IPS-18a (cell line): ENCODE measurements at regions not wholly inside any gene's neighbourhood (a gene's known extent, or its start where the extent isn't known, plus 50 kb on each side); places are given as distances from the start of the nearest gene placed in this dataset.

Source experiments
- H3K27ac ChIP-seq: one replicate; pipeline ENCODE4 v1.5.1; 2013; ENCODE audit warnings: low read length
- H3K27me3 ChIP-seq: one replicate; pipeline ENCODE4 v1.6.1; 2013; ENCODE audit warnings: mild to moderate bottlenecking, low read length; ENCODE audit not compliant: control insufficient read depth, insufficient read depth
- H3K36me3 ChIP-seq: one replicate; pipeline ENCODE4 v1.6.1; 2013; ENCODE audit warnings: low read depth, low read length; ENCODE audit not compliant: control insufficient read depth
- H3K4me1 ChIP-seq: one replicate; pipeline ENCODE4 v1.6.1; 2013; ENCODE audit warnings: low read depth, low read length; ENCODE audit not compliant: control insufficient read depth
- H3K4me3 ChIP-seq: one replicate; pipeline ENCODE4 v1.5.1; 2013; ENCODE audit warnings: low read length
- H3K9ac ChIP-seq: one replicate; pipeline ENCODE4 v1.6.1; 2013; ENCODE audit warnings: mild to moderate bottlenecking, low read length, moderate library complexity
- H3K9me3 ChIP-seq: one replicate; pipeline ENCODE4 v1.6.1; 2013; ENCODE audit warnings: low read depth, low read length; ENCODE audit not compliant: control insufficient read depth

- Histone ChIP-seq H3K27me3 (no peaks in the 10 kb centered on the region), H3K4me1 (no peaks in the 10 kb centered on the region), H3K36me3 (no peaks in the 10 kb centered on the region), H3K9ac (no peak overlapping the region), H3K27ac (no peak overlapping the region), H3K4me3 (no peak overlapping the region), H3K9me3 (peaks cover 9% of the 10 kb centered on the region)
Observed at GRCh38 chrX:148268673-148269072, 231.7 kb upstream of the AFF2 start.

GRCh38 chrX:148269513-148269912 is 230.9 kb upstream of the AFF2 start:
- Histone ChIP-seq H3K27me3 (no peaks in the 10 kb centered on the region), H3K9ac (no peak overlapping the region), H3K4me3 (no peak overlapping the region), H3K27ac (no peak overlapping the region), H3K36me3 (no peaks in the 10 kb centered on the region), H3K9me3 (peaks cover 16% of the 10 kb centered on the region), H3K4me1 (no peaks in the 10 kb centered on the region)

GRCh38 chrX:148270499-148270898 is 229.9 kb upstream of the AFF2 start:
- H3K27ac ChIP-seq = no peak overlapping the region
- H3K4me3 ChIP-seq = no peak overlapping the region
- H3K9me3 ChIP-seq = peaks cover 20% of the 10 kb centered on the region
- H3K27me3 ChIP-seq = no peaks in the 10 kb centered on the region
- no peaks in the 10 kb centered on the region for H3K4me1 ChIP-seq
- H3K9ac ChIP-seq = no peak overlapping the region
- no peaks in the 10 kb centered on the region for H3K36me3 ChIP-seq

- Histone ChIP-seq H3K4me1 (no peaks in the 10 kb centered on the region), H3K9ac (no peak overlapping the region), H3K9me3 (peaks cover 20% of the 10 kb centered on the region), H3K27me3 (no peaks in the 10 kb centered on the region), H3K36me3 (no peaks in the 10 kb centered on the region), H3K27ac (no peak overlapping the region), H3K4me3 (no peak overlapping the region)
Observed at GRCh38 chrX:148271263-148271662, 229.2 kb upstream of the AFF2 start.

DNA sequence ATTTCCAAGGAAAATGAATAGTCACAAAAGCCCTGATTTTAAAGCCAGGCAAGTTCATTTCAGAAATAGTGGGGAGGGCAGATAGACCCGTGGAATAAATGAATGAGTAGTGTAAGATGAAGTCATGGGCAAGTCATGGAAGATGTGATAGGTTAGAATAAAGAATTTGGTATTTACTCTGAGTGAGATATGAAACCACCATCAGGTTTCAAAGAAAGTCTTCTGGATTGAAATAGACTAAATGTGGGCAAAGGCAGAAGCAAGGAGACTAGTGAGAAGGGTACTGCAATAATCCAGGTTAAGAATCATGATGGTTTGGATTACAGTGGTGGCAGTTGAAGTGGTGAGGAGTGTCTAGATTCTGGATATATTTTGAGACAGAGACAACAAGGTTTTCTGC is 218.5 kb upstream of the AFF2 start:
- H3K9me3 ChIP-seq = peaks cover 12% of the 10 kb centered on the region
- peaks cover 9% of the 10 kb centered on the region for H3K4me1 ChIP-seq
- no peaks in the 10 kb centered on the region for H3K36me3 ChIP-seq
- no peak overlapping the region for H3K9ac ChIP-seq
- H3K27ac ChIP-seq = no peak overlapping the region
- no peaks in the 10 kb centered on the region for H3K27me3 ChIP-seq
- no peak overlapping the region for H3K4me3 ChIP-seq

- H3K27me3 ChIP-seq = no peaks in the 10 kb centered on the region
- H3K4me3 ChIP-seq = no peak overlapping the region
- H3K27ac ChIP-seq = no peak overlapping the region
- no peaks in the 10 kb centered on the region for H3K36me3 ChIP-seq
- H3K9me3 ChIP-seq = peaks cover 7% of the 10 kb centered on the region
- peaks cover 11% of the 10 kb centered on the region for H3K4me1 ChIP-seq
- H3K9ac ChIP-seq = no peak overlapping the region
Observed at GRCh38 chrX:148282504-148282903, 217.9 kb upstream of the AFF2 start.

- H3K9ac ChIP-seq = no peak overlapping the region
- H3K4me3 ChIP-seq = no peak overlapping the region
- H3K36me3 ChIP-seq = no peaks in the 10 kb centered on the region
- peaks cover 11% of the 10 kb centered on the region for H3K4me1 ChIP-seq
- H3K27ac ChIP-seq = no peak overlapping the region
- H3K9me3 ChIP-seq = peaks cover 14% of the 10 kb centered on the region
- H3K27me3 ChIP-seq = no peaks in the 10 kb centered on the region
Observed at GRCh38 chrX:148284056-148284455, 216.4 kb upstream of the AFF2 start.

GRCh38 chrX:148284821-148285220 is 215.6 kb upstream of the AFF2 start:
- no peaks in the 10 kb centered on the region for H3K36me3 ChIP-seq
- no peak overlapping the region for H3K27ac ChIP-seq
- H3K4me3 ChIP-seq = no peak overlapping the region
- H3K27me3 ChIP-seq = no peaks in the 10 kb centered on the region
- peaks cover 11% of the 10 kb centered on the region for H3K4me1 ChIP-seq
- peaks cover 9% of the 10 kb centered on the region for H3K9me3 ChIP-seq
- no peak overlapping the region for H3K9ac ChIP-seq

DNA sequence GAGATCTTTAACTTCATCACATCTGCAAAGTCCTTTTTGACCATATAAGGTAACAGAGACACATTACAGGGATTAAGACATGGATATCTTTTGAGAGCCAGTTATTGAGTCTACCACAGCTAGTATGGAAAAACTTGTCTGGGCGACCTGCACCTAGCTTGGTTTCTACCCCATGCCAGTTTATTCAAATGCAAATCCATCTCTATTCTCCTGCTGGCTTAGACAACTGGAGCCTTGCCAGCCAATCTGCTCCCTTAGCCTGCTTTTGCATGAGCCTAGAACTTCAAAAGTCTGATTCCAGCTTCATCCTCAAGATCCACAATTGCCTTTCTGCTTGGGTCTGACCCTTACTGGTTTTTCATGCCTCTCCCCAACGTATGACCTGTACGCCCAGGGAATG is 212.0 kb upstream of the AFF2 start:
- H3K27me3 ChIP-seq = no peaks in the 10 kb centered on the region
- H3K9me3 ChIP-seq = peaks cover 13% of the 10 kb centered on the region
- H3K4me1 ChIP-seq = peaks cover 11% of the 10 kb centered on the region

DNA sequence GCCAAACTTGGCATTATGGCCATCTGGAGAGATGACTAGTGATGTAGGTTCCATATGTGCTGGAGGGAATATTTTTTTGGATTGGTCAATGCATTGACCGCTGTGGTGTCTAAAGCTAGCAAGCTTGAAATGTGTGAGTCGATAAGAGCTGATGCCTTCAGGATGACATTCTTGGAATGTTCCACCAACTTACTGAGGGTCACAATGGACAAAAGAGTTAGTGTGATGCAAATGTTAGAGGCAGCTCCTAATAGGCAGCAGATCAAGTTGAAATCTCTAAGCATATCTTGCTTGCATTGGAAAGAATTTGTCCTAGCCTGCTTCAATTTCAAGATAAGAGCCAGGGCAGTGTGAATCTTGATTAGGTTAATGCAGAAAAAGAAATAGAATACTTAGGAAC is 210.4 kb upstream of the AFF2 start:
- peaks cover 13% of the 10 kb centered on the region for H3K9me3 ChIP-seq
- H3K4me1 ChIP-seq = peaks cover 11% of the 10 kb centered on the region
- no peak overlapping the region for H3K9ac ChIP-seq
- no peak overlapping the region for H3K4me3 ChIP-seq
- H3K36me3 ChIP-seq = no peaks in the 10 kb centered on the region
- H3K27ac ChIP-seq = no peak overlapping the region
- no peaks in the 10 kb centered on the region for H3K27me3 ChIP-seq

More for the DNA sequence above, 212.0 kb upstream of the AFF2 start:
- Histone ChIP-seq H3K36me3 (no peaks in the 10 kb centered on the region), H3K27ac (no peak overlapping the region), H3K4me3 (no peak overlapping the region), H3K9ac (no peak overlapping the region)

GRCh38 chrX:148290931-148291330 is 209.5 kb upstream of the AFF2 start:
- peaks cover 11% of the 10 kb centered on the region for H3K4me1 ChIP-seq
- H3K36me3 ChIP-seq = no peaks in the 10 kb centered on the region
- H3K9me3 ChIP-seq = peaks cover 13% of the 10 kb centered on the region
- H3K27me3 ChIP-seq = no peaks in the 10 kb centered on the region
- H3K9ac ChIP-seq = no peak overlapping the region
- H3K27ac ChIP-seq = no peak overlapping the region
- no peak overlapping the region for H3K4me3 ChIP-seq

DNA sequence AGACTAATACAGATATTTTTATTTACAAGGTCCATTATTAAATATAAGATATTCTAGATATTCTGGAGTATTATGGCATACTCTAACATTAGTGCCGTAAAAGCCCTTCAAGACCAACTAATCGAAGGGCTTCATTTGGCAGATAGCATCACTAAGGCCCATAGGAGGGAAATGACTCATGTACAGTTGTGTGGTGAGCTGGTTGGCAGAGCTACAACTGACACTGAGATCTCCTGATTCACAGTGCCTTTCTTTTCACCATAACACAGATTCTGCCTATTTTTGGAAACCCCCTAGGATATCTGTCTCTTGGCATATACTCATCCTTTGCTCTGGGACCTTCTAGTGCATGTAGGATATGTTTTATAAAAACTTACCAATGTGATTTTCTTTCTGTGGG is 201.7 kb upstream of the AFF2 start:
- Histone ChIP-seq H3K9ac (no peak overlapping the region), H3K9me3 (peaks cover 7% of the 10 kb centered on the region)

More for the DNA sequence above, 201.7 kb upstream of the AFF2 start:
- H3K27ac ChIP-seq = no peak overlapping the region
- H3K4me1 ChIP-seq = no peaks in the 10 kb centered on the region
- no peaks in the 10 kb centered on the region for H3K36me3 ChIP-seq
- no peak overlapping the region for H3K4me3 ChIP-seq
- no peaks in the 10 kb centered on the region for H3K27me3 ChIP-seq
